SK-N-SH (cell line): ENCODE measurements at regions not wholly inside any gene's neighbourhood (a gene's known extent, or its start where the extent isn't known, plus 50 kb on each side); places are given as distances from the start of the nearest gene placed in this dataset.

ENCODE experiments used
- CTCF ChIA-PET: fragments of 300-600, 350-600 bp; formaldehyde crosslinking; extraction: SDS; loops from one replicate; lab custom pipeline; 2021; lab: Yijun Ruan, JAX
- POLR2A ChIA-PET: fragments of 350-600 bp; sonication (Branson Sonifier 250); formaldehyde crosslinking; extraction: SDS; loops from one replicate; lab custom pipeline; 2020; ENCODE audit warnings: antibody characterized with exemption, inconsistent platforms; lab: Yijun Ruan, JAX
- DNase-seq: peaks from one replicate; pipeline ENCODE4 v3.0.0; 2012
- H2AFZ ChIP-seq: fragments of 200-600 bp; sonication (generic); 2 replicates; pipeline ENCODE4 v1.8.1; 2016; ENCODE audit warnings: antibody characterized with exemption, mild to moderate bottlenecking, low read depth
- H3F3A ChIP-seq: fragments of 200-600 bp; sonication (generic); replicated peaks from 2 replicates; pipeline ENCODE3; 2016; ENCODE audit warnings: antibody characterized with exemption, mild to moderate bottlenecking; ENCODE audit not compliant: insufficient read depth
- H3K27ac ChIP-seq, 2 experiments: fragments of 200-500 bp in 1 of 2; fragments of 200-600 bp in 1 of 2; sonication (Bioruptor generic) in 1 of 2; sonication (generic), shearing (Covaris generic) in 1 of 2; 2 replicates each; pipeline versions ENCODE4 v1.5.1 to v1.6.1; 2014 to 2016; ENCODE audit warnings: low read depth in 2 of 2, inconsistent platforms in 1 of 2, low read length in 1 of 2, mild to moderate bottlenecking in 1 of 2, mixed read lengths in 1 of 2
- H3K27me3 ChIP-seq: fragments of 200-600 bp; sonication (generic), shearing (Covaris generic); 2 replicates; pipeline ENCODE4 v1.6.1; 2016; ENCODE audit warnings: mixed run types; ENCODE audit not compliant: insufficient read depth
- H3K36me3 ChIP-seq, 2 experiments: fragments of 200-500 bp in 1 of 2; fragments of 200-600 bp in 1 of 2; sonication (Bioruptor generic) in 1 of 2; sonication (generic) in 1 of 2; replicated peaks in 1 of 2; 2 replicates each; pipeline versions ENCODE3 to v1.5.1; 2014 to 2016; ENCODE audit warnings: low read length in 1 of 2, mild to moderate bottlenecking in 1 of 2; ENCODE audit not compliant: insufficient read depth in 2 of 2, control insufficient read depth in 1 of 2
- H3K4me1 ChIP-seq, 2 experiments: fragments of 200-500 bp in 1 of 2; fragments of 200-600 bp in 1 of 2; sonication (Bioruptor generic) in 1 of 2; sonication (generic), shearing (Covaris generic) in 1 of 2; 2 replicates each; pipeline versions ENCODE4 v1.5.1 to v1.6.1; 2014 to 2016; ENCODE audit warnings: low read depth in 1 of 2, low read length in 1 of 2, mixed run types in 1 of 2; ENCODE audit not compliant: insufficient read depth in 2 of 2, control insufficient read depth in 1 of 2
- H3K4me2 ChIP-seq: fragments of 200-600 bp; sonication (generic), shearing (Covaris generic); 2 replicates; pipeline ENCODE4 v1.6.1; 2017; ENCODE audit warnings: mixed run types
- H3K4me3 ChIP-seq, 2 experiments: fragments of 200-500 bp in 1 of 2; fragments of 200-600 bp in 1 of 2; sonication (Bioruptor generic) in 1 of 2; sonication (generic), shearing (Covaris generic) in 1 of 2; 2 replicates each; pipeline versions ENCODE4 v1.5.1 to v1.8.1; 2014 to 2016; ENCODE audit warnings: low read depth in 2 of 2, inconsistent platforms in 1 of 2, low read length in 1 of 2, mild to moderate bottlenecking in 1 of 2, mixed read lengths in 1 of 2, moderate library complexity in 1 of 2
- H3K79me2 ChIP-seq: fragments of 200-600 bp; sonication (generic); 2 replicates; pipeline ENCODE4 v1.8.1; 2017; ENCODE audit warnings: mild to moderate bottlenecking; ENCODE audit not compliant: insufficient read depth
- H3K9ac ChIP-seq: fragments of 200-600 bp; sonication (generic); 2 replicates; pipeline ENCODE4 v1.6.1; 2017; ENCODE audit warnings: mixed run types
- H3K9me2 ChIP-seq: fragments of 200-600 bp; sonication (generic); 2 replicates; pipeline ENCODE4 v1.6.1; 2017; ENCODE audit warnings: mixed run types
- H3K9me3 ChIP-seq: fragments of 200-600 bp; sonication (generic); 2 replicates; pipeline ENCODE4 v1.6.1; 2017; ENCODE audit warnings: mixed run types, mild to moderate bottlenecking, moderate library complexity
- H4K20me1 ChIP-seq: fragments of 200-600 bp; sonication (generic); 2 replicates; pipeline ENCODE4 v1.6.1; 2017; ENCODE audit warnings: mild to moderate bottlenecking, mixed run types; ENCODE audit not compliant: insufficient read depth
- ELF1 ChIP-seq: IDR thresholded peaks from 2 replicates; pipeline ENCODE4 v1.4.0; 2012
- NFIC ChIP-seq: IDR thresholded peaks from 2 replicates; pipeline ENCODE4 v1.4.0; 2012; ENCODE audit warnings: borderline replicate concordance
- RFX5 ChIP-seq: IDR thresholded peaks from 2 replicates; pipeline ENCODE4 v1.6.1; 2012; ENCODE audit warnings: mild to moderate bottlenecking, improper control_type of control experiment, low read length
- RXRA ChIP-seq: IDR thresholded peaks from 2 replicates; pipeline ENCODE4 v1.4.0; 2012; ENCODE audit warnings: low read depth, mild to moderate bottlenecking, borderline replicate concordance
- SMC3 ChIP-seq: IDR thresholded peaks from 2 replicates; pipeline ENCODE4 v1.6.1; 2012; ENCODE audit warnings: low read depth, low read length, improper control_type of control experiment
- TAF1 ChIP-seq: IDR thresholded peaks from 2 replicates; pipeline ENCODE4 v1.6.1; 2012; ENCODE audit warnings: low read depth, mild to moderate bottlenecking, low read length, moderate library complexity, borderline replicate concordance
- YY1 ChIP-seq: IDR thresholded peaks from 2 replicates; pipeline ENCODE4 v1.4.0; 2012; ENCODE audit warnings: low read depth, mild to moderate bottlenecking
- WGBS: methylation state at CpG from one replicate; pipeline ENCODE4 v1.1.6; 2017; ENCODE audit warnings: low lambda C conversion rate; 5-methylcytosine and 5-hydroxymethylcytosine counted together
- TF ChIP-seq, protein P1 (sequence below): IDR thresholded peaks from 2 replicates; pipeline ENCODE4; 2012
- TF ChIP-seq, protein P2 (sequence below): IDR thresholded peaks from 2 replicates; pipeline ENCODE4 v1.4.0; 2012; ENCODE audit warnings: low read depth, borderline replicate concordance
- TF ChIP-seq, protein P3 (sequence below): IDR thresholded peaks from 2 replicates; pipeline ENCODE4 v1.4.0; 2012; ENCODE audit warnings: low read depth, borderline replicate concordance
- TF ChIP-seq, protein P4 (sequence below): IDR thresholded peaks from 2 replicates; pipeline ENCODE4 v1.4.0; 2012; ENCODE audit warnings: low read depth
- TF ChIP-seq, protein P5 (sequence below): IDR thresholded peaks from 2 replicates; pipeline ENCODE4 v1.6.1; 2012; ENCODE audit warnings: mild to moderate bottlenecking, low read depth, low read length, moderate library complexity
- TF ChIP-seq, protein P6 (sequence below): fragments of 150-350 bp; IDR thresholded peaks from 2 replicates; pipeline ENCODE4 v1.6.1; 2016; ENCODE audit warnings: mild to moderate bottlenecking, low read depth, low read length

DNA sequence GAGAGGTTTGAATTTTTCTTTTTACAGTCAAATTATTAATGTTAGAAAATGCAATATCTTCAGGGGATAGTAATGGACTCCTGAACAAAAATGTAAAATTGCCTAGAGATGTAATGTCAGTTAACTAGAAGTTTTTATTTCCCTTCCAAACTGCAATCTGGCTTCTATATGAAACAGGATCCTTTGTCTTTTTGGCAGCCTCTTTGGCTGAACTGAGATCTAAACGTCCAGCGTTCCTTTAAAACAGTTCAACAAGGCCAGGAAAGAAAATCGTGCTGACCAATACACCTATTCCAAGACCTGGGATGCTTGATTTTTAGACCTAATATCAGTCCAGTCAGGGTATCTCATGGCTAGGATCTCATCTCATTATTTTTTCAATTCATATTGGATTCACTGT lies 245.5 kb downstream of the FIGN start:
- Histone ChIP-seq H3K27ac (no peak overlapping the region), H3K79me2 (no peaks in the 10 kb centered on the region), H2AFZ (no peak overlapping the region), H3K9ac (no peak overlapping the region), H3K4me2 (no peak overlapping the region), H3K36me3 (no peaks in the 10 kb centered on the region), H3K9me3 (no peaks in the 10 kb centered on the region), H3K4me3 (no peak overlapping the region), H3F3A (no peaks in the 10 kb centered on the region), H3K4me1 (no peaks in the 10 kb centered on the region; a peak in 2 of 4 replicates), H3K27me3 (no peaks in the 10 kb centered on the region), H3K9me2 (no peaks in the 10 kb centered on the region), H4K20me1 (no peaks in the 10 kb centered on the region)
- DNase-seq, result no peak
- CTCF ChIA-PET, result no interaction called here
- TF ChIP-seq, protein P1, sequence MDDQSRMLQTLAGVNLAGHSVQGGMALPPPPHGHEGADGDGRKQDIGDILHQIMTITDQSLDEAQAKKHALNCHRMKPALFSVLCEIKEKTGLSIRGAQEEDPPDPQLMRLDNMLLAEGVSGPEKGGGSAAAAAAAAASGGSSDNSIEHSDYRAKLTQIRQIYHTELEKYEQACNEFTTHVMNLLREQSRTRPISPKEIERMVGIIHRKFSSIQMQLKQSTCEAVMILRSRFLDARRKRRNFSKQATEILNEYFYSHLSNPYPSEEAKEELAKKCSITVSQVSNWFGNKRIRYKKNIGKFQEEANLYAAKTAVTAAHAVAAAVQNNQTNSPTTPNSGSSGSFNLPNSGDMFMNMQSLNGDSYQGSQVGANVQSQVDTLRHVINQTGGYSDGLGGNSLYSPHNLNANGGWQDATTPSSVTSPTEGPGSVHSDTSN, result no peak
- TF ChIP-seq, protein P2, sequence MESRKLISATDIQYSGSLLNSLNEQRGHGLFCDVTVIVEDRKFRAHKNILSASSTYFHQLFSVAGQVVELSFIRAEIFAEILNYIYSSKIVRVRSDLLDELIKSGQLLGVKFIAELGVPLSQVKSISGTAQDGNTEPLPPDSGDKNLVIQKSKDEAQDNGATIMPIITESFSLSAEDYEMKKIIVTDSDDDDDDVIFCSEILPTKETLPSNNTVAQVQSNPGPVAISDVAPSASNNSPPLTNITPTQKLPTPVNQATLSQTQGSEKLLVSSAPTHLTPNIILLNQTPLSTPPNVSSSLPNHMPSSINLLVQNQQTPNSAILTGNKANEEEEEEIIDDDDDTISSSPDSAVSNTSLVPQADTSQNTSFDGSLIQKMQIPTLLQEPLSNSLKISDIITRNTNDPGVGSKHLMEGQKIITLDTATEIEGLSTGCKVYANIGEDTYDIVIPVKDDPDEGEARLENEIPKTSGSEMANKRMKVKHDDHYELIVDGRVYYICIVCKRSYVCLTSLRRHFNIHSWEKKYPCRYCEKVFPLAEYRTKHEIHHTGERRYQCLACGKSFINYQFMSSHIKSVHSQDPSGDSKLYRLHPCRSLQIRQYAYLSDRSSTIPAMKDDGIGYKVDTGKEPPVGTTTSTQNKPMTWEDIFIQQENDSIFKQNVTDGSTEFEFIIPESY, result no peak
- TF ChIP-seq, protein P3, sequence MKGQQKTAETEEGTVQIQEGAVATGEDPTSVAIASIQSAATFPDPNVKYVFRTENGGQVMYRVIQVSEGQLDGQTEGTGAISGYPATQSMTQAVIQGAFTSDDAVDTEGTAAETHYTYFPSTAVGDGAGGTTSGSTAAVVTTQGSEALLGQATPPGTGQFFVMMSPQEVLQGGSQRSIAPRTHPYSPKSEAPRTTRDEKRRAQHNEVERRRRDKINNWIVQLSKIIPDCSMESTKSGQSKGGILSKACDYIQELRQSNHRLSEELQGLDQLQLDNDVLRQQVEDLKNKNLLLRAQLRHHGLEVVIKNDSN, result no peak
- TF ChIP-seq, protein P4, sequence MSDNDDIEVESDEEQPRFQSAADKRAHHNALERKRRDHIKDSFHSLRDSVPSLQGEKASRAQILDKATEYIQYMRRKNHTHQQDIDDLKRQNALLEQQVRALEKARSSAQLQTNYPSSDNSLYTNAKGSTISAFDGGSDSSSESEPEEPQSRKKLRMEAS, result no peak
- TF ChIP-seq RXRA, result no peak
- no peak for TF ChIP-seq TAF1
- no peak for TF ChIP-seq YY1
- TF ChIP-seq NFIC, result no peak
- TF ChIP-seq, protein P5, sequence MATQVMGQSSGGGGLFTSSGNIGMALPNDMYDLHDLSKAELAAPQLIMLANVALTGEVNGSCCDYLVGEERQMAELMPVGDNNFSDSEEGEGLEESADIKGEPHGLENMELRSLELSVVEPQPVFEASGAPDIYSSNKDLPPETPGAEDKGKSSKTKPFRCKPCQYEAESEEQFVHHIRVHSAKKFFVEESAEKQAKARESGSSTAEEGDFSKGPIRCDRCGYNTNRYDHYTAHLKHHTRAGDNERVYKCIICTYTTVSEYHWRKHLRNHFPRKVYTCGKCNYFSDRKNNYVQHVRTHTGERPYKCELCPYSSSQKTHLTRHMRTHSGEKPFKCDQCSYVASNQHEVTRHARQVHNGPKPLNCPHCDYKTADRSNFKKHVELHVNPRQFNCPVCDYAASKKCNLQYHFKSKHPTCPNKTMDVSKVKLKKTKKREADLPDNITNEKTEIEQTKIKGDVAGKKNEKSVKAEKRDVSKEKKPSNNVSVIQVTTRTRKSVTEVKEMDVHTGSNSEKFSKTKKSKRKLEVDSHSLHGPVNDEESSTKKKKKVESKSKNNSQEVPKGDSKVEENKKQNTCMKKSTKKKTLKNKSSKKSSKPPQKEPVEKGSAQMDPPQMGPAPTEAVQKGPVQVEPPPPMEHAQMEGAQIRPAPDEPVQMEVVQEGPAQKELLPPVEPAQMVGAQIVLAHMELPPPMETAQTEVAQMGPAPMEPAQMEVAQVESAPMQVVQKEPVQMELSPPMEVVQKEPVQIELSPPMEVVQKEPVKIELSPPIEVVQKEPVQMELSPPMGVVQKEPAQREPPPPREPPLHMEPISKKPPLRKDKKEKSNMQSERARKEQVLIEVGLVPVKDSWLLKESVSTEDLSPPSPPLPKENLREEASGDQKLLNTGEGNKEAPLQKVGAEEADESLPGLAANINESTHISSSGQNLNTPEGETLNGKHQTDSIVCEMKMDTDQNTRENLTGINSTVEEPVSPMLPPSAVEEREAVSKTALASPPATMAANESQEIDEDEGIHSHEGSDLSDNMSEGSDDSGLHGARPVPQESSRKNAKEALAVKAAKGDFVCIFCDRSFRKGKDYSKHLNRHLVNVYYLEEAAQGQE, result no peak
- TF ChIP-seq, protein P6, sequence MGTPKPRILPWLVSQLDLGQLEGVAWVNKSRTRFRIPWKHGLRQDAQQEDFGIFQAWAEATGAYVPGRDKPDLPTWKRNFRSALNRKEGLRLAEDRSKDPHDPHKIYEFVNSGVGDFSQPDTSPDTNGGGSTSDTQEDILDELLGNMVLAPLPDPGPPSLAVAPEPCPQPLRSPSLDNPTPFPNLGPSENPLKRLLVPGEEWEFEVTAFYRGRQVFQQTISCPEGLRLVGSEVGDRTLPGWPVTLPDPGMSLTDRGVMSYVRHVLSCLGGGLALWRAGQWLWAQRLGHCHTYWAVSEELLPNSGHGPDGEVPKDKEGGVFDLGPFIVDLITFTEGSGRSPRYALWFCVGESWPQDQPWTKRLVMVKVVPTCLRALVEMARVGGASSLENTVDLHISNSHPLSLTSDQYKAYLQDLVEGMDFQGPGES, result no peak
- no peak for TF ChIP-seq SMC3
- TF ChIP-seq ELF1, result no peak
- TF ChIP-seq RFX5, result no peak
- POLR2A ChIA-PET, result no interaction called here
- 58% methylated on average over 3 of the region's 3 CpGs for WGBS
